HG03097 (cell line): ENCODE measurements at regions not wholly inside any gene's neighbourhood (a gene's known extent, or its start where the extent isn't known, plus 50 kb on each side); places are given as distances from the start of the nearest gene placed in this dataset.
"Not testable (repeated sequence)": the region's sequence is repeated elsewhere in the genome, so short reads cannot be mapped to it uniquely, and the experiment has no call there.

Source experiments
- ATAC-seq: cut with Tn5 transposase; IDR thresholded peaks from one replicate; pipeline ENCODE4 v1.9.1; 2021; ENCODE audit not compliant: unreplicated experiment, low FRiP score

DNA sequence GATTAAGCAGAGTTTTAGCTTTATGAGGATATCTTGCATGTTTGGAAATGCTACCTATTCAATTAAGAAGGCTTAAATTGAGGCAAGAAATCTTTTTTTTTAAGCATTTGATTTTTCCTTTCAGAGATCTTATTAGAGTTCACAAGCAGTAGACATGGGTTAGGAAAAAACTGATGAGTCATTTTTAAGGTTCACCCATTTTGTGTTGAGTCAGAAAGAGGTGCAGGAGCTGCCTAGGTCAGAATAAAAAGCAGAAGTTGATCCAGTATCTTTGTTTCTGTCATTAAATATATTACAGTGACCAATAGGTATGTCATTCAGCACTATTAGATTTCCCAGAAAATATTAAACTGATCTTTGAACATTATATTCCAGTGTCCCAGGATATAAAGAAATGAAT, 306.8 kb downstream of the LMBRD1 start:
- no peak for ATAC-seq

DNA sequence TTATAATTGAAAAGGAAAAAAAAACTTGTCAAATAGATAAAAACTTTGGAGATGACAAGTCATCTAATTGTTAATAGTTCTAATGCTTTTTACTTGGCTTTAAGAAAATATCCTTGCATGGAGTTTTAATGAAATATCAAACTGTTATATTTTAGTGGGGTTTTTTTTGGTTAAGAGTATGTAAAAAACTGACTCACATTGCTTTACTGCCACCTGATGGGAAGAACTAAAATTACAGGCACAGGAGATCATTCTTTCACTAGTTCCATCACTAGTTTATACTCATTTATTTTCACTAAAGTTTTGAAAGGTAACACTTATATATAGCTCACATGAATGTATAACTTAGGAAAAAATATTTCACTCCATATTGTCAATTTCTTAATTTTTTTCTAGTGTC, 309.1 kb downstream of the LMBRD1 start:
- ATAC-seq, result no peak

DNA sequence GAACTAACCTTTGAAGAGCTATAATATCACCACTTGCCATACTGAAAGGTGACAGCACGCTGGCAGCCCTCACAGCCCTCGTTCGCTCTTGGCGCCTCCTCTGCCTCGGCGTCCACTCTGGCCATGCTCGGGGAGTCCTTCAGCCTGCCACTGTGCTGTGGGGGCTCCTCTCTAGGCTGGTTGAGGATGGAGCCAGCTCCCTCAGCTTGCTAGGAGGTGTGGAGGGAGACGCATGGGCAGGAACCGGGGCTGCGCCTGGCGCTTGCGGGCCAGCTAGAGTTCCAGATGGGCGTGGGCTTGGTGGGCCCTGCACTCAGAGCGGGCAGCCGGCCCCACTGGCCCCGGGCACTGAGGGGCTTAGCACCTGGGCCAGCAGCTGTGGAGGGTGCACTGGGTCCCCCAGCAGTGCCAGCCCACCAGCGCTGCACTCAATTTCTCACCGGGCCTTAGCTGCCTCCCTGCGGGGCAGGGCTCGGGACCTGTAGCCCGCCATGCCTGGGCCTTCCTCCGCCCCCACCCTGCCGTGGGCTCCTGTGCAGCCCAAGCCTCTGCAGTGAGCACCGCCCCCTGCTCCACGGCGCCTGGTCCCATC, 329.7 kb downstream of the LMBRD1 start:
- no peak for ATAC-seq

DNA sequence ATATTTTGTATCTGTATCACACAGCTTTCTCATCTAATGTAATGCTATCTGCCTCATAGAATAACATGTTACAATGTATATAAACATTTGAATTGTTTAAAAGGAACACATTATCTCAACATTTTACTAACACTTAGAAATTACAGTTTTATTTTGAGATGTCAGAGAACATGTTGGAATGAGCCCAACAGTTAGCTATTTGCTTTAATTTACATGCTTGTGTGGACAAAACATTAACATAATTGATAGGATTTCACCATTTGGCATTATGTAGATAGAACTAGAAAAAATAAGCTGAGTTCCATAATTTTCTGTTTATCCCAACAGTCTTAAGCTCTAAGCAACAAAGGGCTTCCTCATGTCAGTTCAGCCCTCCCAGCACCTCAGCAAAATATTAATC, 330.9 kb downstream of the LMBRD1 start:
- ATAC-seq, result no peak

DNA sequence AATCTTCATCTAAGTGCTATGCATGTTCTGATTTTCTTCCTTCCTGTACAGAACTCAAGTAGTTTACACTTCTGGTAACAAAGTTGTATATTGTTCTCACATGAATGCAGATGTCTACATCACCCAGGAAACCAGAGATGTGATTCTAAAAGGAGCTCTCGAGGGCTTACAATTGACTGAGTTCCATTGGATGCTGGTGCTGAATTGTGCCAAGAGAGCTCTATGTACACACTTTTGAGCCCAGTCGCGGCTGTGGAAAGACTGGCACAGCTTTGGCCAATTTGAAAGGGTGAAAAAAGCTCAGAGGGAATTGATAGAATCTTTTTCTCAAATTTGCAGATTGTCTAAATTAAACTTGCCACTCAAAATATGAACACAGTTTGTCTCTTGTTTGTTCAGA, 340.7 kb downstream of the LMBRD1 start:
- ATAC-seq, result no peak

DNA sequence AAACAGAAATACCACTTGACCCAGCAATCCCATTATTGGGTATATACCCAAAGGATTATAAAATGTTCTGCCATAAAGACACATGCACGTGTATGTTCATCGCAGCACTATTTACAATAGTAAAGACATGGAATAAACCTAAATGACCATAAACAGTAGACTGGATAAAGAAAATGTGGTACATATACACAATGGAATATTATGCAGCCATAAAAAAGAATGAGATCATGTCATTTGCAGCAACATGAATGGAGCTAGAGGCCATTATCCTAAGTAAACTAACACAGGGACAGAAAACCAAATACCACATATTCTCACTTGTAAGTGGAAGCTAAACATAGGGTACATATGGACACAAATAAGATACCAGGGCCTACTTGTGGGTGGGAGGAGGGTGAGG, 342.2 kb downstream of the LMBRD1 start:
- ATAC-seq, result not testable (repeated sequence)

DNA sequence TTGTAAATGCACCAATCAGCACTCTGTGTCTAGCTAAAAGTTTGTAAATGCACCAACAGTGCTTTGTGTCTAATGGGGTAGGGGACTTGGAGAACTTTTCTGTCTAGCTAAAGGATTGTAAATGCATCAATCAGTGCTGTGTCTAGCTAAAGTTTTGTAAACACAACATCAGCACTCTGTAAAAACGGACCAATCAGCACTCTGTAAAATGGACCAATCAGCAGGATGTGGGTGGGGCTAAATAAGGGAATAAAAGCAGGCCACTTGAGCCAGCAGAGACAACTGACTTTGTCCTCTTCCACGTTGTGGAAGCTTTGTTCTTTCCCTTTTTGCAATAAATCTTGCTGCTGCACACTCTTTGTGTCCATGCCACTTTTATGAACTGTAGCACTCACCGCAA, 346.3 kb downstream of the LMBRD1 start:
- ATAC-seq, result not testable (repeated sequence)

DNA sequence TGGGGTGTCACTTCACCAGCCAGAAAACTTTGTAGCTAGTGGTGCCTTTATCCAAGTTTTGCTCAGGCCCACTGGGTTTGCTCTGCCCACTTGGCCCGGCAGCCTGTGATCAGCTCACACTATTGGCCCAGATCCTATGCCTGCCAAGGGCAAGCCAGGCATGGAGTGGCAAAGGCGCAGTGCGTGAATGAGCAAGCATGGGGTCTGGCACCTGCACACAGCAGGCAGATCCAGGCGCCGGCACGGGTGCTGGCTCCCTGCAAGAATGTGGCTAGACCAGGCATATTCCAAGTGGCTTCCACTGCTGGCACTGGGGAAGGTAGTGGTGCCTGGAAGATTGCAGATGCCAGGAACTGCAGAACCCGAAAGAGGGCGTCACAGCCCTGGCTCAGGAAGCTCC, 346.9 kb downstream of the LMBRD1 start:
- ATAC-seq, result no peak
